Fibroblast of lung (primary cell): ENCODE measurements at regions not wholly inside any gene's neighbourhood (a gene's known extent, or its start where the extent isn't known, plus 50 kb on each side); places are given as distances from the start of the nearest gene placed in this dataset.

Source experiments
- CTCF ChIP-seq, 2 donors: IDR thresholded peaks in 1 of 2; conservative IDR thresholded peaks in 1 of 2; 1 replicate in 1 of 2; 2 replicates in 1 of 2; pipeline ENCODE4 v1.5.1; 2011 to 2012; ENCODE audit warnings: low read length in 2 of 2, control low read depth in 1 of 2, inconsistent platforms in 1 of 2, low read depth in 1 of 2, mild to moderate bottlenecking in 1 of 2
- EZH2 ChIP-seq: IDR thresholded peaks from 2 replicates; pipeline ENCODE4 v1.5.1; 2012; ENCODE audit warnings: low read length, control low read depth, mild to moderate bottlenecking; ENCODE audit errors: missing control alignments

GRCh38 chr13:64674126-64674525 is 2556.0 kb downstream of the PCDH9 start:
- TF ChIP-seq CTCF (conservative IDR thresholded peaks at IDR 0.05 in 1 of 2, IDR thresholded peaks at IDR 0.05 in 1 of 2; ENCODE audit: low read depth in 1 of 2, low read length in 2 of 2) (no peak), EZH2 (no peak)
